OCI-LY7 (cell line): ENCODE measurements at regions not wholly inside any gene's neighbourhood (a gene's known extent, or its start where the extent isn't known, plus 50 kb on each side); places are given as distances from the start of the nearest gene placed in this dataset.

Experiments used
- CTCF ChIP-seq: fragments of 200-600 bp; sonication (generic); conservative IDR thresholded peaks from 2 replicates; pipeline ENCODE4 v1.5.1; 2014; ENCODE audit warnings: mild to moderate bottlenecking, antibody characterized with exemption, low read length, moderate library complexity, mixed read lengths
- EZH2phosphoT487 ChIP-seq: fragments of 200-600 bp; sonication (generic); IDR thresholded peaks from 2 replicates; pipeline ENCODE4 v1.6.1; 2018; ENCODE audit warnings: low read depth, borderline replicate concordance, mild to moderate bottlenecking, mixed run types, antibody characterized with exemption, low read length, moderate library complexity, mixed read lengths

- TF ChIP-seq CTCF, result no peak
- TF ChIP-seq EZH2phosphoT487, result no peak
Measured at GRCh38 chr21:25080661-25081060, 526.6 kb downstream of the MRPL39 start.
